ENCODE measurements at regions not wholly inside any gene's neighbourhood (a gene's known extent, or its start where the extent isn't known, plus 50 kb on each side); places are given as distances from the start of the nearest gene placed in this dataset.

- TF ChIP-seq, protein P1, sequence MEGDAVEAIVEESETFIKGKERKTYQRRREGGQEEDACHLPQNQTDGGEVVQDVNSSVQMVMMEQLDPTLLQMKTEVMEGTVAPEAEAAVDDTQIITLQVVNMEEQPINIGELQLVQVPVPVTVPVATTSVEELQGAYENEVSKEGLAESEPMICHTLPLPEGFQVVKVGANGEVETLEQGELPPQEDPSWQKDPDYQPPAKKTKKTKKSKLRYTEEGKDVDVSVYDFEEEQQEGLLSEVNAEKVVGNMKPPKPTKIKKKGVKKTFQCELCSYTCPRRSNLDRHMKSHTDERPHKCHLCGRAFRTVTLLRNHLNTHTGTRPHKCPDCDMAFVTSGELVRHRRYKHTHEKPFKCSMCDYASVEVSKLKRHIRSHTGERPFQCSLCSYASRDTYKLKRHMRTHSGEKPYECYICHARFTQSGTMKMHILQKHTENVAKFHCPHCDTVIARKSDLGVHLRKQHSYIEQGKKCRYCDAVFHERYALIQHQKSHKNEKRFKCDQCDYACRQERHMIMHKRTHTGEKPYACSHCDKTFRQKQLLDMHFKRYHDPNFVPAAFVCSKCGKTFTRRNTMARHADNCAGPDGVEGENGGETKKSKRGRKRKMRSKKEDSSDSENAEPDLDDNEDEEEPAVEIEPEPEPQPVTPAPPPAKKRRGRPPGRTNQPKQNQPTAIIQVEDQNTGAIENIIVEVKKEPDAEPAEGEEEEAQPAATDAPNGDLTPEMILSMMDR (IDR thresholded peaks at IDR 0.05), result no peak
- TF ChIP-seq POLR2AphosphoS5 (IDR thresholded peaks at IDR 0.05; ENCODE audit: low read depth, low read length) (no peak), SIN3A (IDR thresholded peaks at IDR 0.05; ENCODE audit: borderline replicate concordance, insufficient read depth, low read depth, low read length) (no peak), TCF7L2 (IDR thresholded peaks at IDR 0.05; ENCODE audit: low read depth, low read length) (no peak)
- TF ChIP-seq, protein P2, sequence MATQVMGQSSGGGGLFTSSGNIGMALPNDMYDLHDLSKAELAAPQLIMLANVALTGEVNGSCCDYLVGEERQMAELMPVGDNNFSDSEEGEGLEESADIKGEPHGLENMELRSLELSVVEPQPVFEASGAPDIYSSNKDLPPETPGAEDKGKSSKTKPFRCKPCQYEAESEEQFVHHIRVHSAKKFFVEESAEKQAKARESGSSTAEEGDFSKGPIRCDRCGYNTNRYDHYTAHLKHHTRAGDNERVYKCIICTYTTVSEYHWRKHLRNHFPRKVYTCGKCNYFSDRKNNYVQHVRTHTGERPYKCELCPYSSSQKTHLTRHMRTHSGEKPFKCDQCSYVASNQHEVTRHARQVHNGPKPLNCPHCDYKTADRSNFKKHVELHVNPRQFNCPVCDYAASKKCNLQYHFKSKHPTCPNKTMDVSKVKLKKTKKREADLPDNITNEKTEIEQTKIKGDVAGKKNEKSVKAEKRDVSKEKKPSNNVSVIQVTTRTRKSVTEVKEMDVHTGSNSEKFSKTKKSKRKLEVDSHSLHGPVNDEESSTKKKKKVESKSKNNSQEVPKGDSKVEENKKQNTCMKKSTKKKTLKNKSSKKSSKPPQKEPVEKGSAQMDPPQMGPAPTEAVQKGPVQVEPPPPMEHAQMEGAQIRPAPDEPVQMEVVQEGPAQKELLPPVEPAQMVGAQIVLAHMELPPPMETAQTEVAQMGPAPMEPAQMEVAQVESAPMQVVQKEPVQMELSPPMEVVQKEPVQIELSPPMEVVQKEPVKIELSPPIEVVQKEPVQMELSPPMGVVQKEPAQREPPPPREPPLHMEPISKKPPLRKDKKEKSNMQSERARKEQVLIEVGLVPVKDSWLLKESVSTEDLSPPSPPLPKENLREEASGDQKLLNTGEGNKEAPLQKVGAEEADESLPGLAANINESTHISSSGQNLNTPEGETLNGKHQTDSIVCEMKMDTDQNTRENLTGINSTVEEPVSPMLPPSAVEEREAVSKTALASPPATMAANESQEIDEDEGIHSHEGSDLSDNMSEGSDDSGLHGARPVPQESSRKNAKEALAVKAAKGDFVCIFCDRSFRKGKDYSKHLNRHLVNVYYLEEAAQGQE (IDR thresholded peaks at IDR 0.05; ENCODE audit: insufficient read depth in 1 of 2, low read depth in 2 of 2, low read length in 1 of 2), result no peak
Measured at GRCh38 chr6:14353798-14354197, 236.2 kb downstream of the CD83 start.
